GM06990 (cell line): ENCODE measurements at regions not wholly inside any gene's neighbourhood (a gene's known extent, or its start where the extent isn't known, plus 50 kb on each side); places are given as distances from the start of the nearest gene placed in this dataset.

Source experiments
- DNase-seq: peaks from one replicate; pipeline ENCODE4 v3.0.0-alpha.2; 2011; ENCODE audit not compliant: insufficient read length; ENCODE audit errors: extremely low read depth
- H3K27me3 ChIP-seq: replicated peaks from 2 replicates; pipeline ENCODE4 v1.6.0; 2011; ENCODE audit warnings: low read length; ENCODE audit not compliant: control insufficient read depth, insufficient read depth
- H3K36me3 ChIP-seq: 2 replicates; pipeline ENCODE4 v1.5.1; 2011; ENCODE audit warnings: low read length; ENCODE audit not compliant: control insufficient read depth, insufficient read depth
- H3K4me3 ChIP-seq: replicated peaks from 2 replicates; pipeline ENCODE4 v1.5.1; 2011; ENCODE audit warnings: low read depth, mild to moderate bottlenecking, control low read depth, low read length
- TF ChIP-seq, protein P1 (sequence below): IDR thresholded peaks from 2 replicates; pipeline ENCODE4 v1.5.1; 2011; ENCODE audit warnings: low read length, control low read depth, mild to moderate bottlenecking, inconsistent platforms; ENCODE audit not compliant: insufficient read depth, poor library complexity, severe bottlenecking

DNA sequence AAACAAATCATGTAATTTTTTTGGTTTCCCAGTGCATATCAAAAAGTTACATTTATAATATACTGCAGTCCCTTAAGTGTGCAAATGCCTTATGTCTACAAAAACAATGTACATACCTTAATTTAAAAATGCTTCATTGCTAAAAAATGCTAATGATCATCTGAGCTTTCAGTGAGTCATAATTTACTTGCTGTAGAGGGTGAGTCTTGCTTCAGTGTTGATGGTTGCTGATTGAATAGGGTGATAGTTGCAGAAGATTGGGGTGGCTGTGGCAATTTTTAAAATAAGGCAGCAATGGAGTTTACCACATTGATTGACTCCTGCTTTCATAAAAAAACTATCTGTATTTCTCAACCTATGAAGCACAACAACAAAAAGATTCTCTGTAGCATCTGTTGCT is 613.9 kb downstream of the TBC1D4 start:
- Histone ChIP-seq H3K36me3 (no peaks in the 10 kb centered on the region), H3K27me3 (no peaks in the 10 kb centered on the region), H3K4me3 (no peak overlapping the region)
- DNase-seq: no peak
- TF ChIP-seq, protein P1, sequence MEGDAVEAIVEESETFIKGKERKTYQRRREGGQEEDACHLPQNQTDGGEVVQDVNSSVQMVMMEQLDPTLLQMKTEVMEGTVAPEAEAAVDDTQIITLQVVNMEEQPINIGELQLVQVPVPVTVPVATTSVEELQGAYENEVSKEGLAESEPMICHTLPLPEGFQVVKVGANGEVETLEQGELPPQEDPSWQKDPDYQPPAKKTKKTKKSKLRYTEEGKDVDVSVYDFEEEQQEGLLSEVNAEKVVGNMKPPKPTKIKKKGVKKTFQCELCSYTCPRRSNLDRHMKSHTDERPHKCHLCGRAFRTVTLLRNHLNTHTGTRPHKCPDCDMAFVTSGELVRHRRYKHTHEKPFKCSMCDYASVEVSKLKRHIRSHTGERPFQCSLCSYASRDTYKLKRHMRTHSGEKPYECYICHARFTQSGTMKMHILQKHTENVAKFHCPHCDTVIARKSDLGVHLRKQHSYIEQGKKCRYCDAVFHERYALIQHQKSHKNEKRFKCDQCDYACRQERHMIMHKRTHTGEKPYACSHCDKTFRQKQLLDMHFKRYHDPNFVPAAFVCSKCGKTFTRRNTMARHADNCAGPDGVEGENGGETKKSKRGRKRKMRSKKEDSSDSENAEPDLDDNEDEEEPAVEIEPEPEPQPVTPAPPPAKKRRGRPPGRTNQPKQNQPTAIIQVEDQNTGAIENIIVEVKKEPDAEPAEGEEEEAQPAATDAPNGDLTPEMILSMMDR: no peak

DNA sequence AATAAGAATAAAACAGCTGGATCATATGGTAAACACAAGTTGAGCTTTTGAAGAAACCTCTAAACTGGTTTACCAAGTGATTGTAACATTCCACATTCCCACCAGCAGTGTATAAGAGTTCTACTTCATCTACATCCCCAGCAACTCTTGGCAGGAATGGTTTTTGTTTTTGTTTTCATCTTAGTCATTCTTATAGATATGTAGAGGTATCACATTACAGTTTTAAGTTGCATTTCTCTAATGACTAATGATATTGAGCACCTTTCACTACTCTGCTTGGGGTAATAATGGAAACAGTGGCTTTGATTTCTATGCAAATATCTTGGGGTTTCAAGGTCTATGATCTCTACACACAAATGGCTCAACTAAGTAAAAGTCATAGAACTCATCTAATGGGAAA is 614.5 kb downstream of the TBC1D4 start:
- no peaks in the 10 kb centered on the region for H3K36me3 ChIP-seq
- no peak for DNase-seq
- no peaks in the 10 kb centered on the region for H3K27me3 ChIP-seq
- TF ChIP-seq, protein P1: no peak
- no peak overlapping the region for H3K4me3 ChIP-seq

DNA sequence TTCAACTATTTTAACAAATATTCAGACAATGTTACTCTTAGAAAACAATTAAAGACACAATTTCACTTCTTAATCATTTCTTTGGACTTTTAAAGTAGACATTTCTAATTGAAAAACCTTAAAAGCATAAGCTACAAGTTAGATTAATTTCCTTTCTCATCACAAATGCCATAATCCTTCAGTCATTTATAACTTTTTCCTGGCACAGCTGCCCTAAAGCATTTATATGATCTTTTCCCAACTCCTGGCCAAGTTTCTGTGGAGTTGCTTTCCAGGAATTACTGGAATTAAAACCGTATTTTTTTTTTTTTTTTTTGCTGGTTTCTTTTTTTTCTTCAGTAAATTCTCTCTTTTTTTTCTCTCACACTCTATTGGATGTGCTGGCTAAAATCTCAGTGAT is 615.9 kb downstream of the TBC1D4 start:
- no peak for DNase-seq
- TF ChIP-seq, protein P1: no peak
- Histone ChIP-seq H3K4me3 (no peak overlapping the region), H3K27me3 (no peaks in the 10 kb centered on the region), H3K36me3 (no peaks in the 10 kb centered on the region)

DNA sequence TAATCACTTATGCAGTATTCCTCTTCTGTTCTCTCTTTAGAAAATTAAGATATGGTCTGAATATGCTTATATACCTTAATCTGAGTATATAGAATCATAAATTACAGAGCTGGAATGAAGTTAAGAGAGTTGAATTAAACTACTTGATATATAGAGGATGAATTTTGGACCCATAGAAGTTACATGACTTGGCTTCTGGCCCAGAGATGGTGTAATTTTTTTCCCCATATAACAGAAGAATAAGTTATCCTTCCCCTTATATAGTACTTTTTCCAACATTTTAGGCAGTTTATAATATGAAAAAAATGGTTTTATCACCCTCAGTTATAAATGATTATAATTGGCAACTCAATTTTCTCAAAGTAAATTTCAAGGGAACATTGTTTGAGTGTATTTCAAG is 616.3 kb downstream of the TBC1D4 start:
- DNase-seq: no peak
- Histone ChIP-seq H3K27me3 (no peaks in the 10 kb centered on the region), H3K36me3 (no peaks in the 10 kb centered on the region), H3K4me3 (no peak overlapping the region)
- TF ChIP-seq, protein P1: no peak

DNA sequence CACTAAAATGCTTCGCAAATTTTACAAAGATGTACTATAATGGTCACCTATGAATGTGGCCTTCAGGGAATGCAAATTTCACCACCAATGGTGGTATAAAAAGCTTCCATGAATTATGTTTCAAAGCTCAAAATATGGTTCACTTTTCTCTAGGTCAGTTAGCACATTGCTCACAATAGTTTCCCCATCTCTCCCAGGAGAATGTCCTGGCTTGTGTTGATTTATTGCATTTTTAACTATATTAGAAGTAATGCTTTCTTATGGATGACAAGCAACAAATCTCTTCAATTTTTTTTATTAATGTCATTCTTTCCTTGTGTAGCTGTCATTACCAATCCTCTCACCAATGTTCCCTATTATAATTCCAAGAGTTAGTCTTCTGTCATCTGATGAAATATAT is 621.2 kb downstream of the TBC1D4 start:
- TF ChIP-seq, protein P1: no peak
- no peaks in the 10 kb centered on the region for H3K27me3 ChIP-seq
- H3K4me3 ChIP-seq: no peak overlapping the region
- H3K36me3 ChIP-seq: no peaks in the 10 kb centered on the region
- DNase-seq: no peak

DNA sequence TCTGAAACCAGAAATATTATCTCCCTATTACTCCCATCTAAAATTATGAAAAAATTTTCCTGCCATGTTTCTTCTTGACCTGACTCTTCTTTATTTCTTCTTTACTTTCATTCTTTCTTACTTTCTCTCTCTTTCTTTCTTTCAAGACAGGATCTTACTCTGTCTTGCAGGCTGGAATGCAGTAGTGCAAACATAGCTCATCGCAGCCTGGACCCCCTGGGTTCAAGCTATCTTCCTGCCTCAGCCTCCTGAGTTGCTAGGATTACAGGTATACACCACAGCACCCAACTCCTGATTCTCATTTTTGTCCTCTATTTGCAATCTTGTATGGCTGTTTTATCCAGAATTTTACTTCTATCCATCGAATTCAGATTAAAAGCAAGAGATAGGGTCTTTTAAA is 631.1 kb downstream of the TBC1D4 start:
- Histone ChIP-seq H3K36me3 (no peaks in the 10 kb centered on the region), H3K4me3 (no peak overlapping the region), H3K27me3 (no peaks in the 10 kb centered on the region)
- TF ChIP-seq, protein P1: no peak
- DNase-seq: no peak
